Lower leg skin (tissue), 4 donors: ENCODE measurements at regions not wholly inside any gene's neighbourhood (a gene's known extent, or its start where the extent isn't known, plus 50 kb on each side); places are given as distances from the start of the nearest gene placed in this dataset.

Source experiments
- DNase-seq, 2 donors: peaks; one replicate each; pipeline ENCODE4 v3.0.0-alpha.2; 2019; ENCODE audit warnings: low spot score in 2 of 2
- H3K4me3 ChIP-seq: fragments of 200-600 bp; sonication (generic); 2 replicates; pipeline ENCODE4 v1.5.1; 2017; ENCODE audit warnings: mild to moderate bottlenecking, low read depth; ENCODE audit not compliant: poor library complexity, severe bottlenecking
- POLR2A ChIP-seq, 2 donors: fragments of 450-650 bp; IDR thresholded peaks; one replicate each; pipeline ENCODE4 v1.6.1; 2016 to 2017; ENCODE audit warnings: antibody characterized with exemption in 2 of 2, mild to moderate bottlenecking in 1 of 2, moderate library complexity in 1 of 2
- WGBS, 2 donors: methylation state at CpG; one replicate each; pipeline ENCODE4 v1.1.5; 2018; 5-methylcytosine and 5-hydroxymethylcytosine counted together
- intact Hi-C: fragments of 100-400 bp; cut with DNase I; formaldehyde crosslinking; loops from one replicate; pipeline ENCODE4 v1.15.0; 2023; ENCODE audit warnings: low total_unique reads
- TF ChIP-seq, protein P1 (sequence below), 3 donors: fragments of 450-650 bp; IDR thresholded peaks; one replicate each; pipeline ENCODE4 v1.5.1; 2016; ENCODE audit warnings: antibody characterized with exemption in 3 of 3, mild to moderate bottlenecking in 3 of 3, moderate library complexity in 2 of 3

DNA sequence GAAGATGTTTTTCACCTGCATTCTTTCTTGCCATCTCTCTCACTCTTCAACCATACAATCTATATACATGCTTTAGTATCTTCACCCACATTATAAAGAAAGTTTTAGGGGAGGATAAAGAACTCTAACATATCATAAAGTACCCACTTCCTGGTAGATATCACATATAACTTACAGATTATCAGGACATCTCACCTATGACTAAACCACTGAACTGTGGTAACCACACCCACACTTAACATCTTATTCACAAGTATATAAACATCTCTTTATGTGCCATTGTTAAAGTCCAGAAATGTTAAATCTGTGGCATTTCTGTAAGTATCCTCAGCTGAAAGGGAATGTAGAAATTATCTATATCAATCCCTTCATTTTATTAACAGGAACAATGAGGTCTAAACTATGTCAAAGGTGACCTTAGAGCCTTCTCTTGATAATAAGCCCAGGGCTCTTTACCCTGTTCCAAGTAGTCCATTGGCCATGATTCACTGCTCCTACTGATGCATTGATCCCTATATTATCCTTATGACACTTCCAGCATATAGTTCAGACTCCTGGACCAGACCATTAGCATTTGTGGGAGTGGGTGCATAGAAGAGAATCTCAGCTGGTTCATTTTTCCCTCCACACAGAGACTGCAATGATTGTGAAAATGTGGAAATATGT lies 182.4 kb downstream of the SUCLG1 start:
- no peak for TF ChIP-seq POLR2A (IDR thresholded peaks at IDR 0.05)
- TF ChIP-seq, protein P1, sequence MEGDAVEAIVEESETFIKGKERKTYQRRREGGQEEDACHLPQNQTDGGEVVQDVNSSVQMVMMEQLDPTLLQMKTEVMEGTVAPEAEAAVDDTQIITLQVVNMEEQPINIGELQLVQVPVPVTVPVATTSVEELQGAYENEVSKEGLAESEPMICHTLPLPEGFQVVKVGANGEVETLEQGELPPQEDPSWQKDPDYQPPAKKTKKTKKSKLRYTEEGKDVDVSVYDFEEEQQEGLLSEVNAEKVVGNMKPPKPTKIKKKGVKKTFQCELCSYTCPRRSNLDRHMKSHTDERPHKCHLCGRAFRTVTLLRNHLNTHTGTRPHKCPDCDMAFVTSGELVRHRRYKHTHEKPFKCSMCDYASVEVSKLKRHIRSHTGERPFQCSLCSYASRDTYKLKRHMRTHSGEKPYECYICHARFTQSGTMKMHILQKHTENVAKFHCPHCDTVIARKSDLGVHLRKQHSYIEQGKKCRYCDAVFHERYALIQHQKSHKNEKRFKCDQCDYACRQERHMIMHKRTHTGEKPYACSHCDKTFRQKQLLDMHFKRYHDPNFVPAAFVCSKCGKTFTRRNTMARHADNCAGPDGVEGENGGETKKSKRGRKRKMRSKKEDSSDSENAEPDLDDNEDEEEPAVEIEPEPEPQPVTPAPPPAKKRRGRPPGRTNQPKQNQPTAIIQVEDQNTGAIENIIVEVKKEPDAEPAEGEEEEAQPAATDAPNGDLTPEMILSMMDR (IDR thresholded peaks at IDR 0.05), result no peak

DNA sequence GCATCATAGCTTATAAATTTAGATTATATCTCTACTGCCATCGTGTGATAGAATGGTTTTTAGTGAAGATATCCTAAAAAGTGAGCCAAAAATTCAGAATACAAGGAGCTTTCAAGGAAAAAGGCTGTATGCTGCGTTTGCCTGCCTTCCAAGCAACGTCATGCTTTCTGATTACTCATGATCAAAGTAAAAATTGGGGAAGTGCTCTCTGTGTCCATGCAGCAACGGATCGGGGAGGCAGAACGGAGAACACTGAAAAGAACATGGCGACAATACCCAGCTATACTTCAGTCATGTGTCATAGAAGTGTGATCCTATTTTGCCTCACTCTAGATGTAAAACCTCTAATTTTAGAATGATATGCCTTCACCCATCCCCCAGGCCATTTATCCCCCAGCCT lies 185.7 kb downstream of the SUCLG1 start:
- 73 to 76% methylated on average over 7 of the region's 7 CpGs for WGBS, 2 donors
- H3K4me3 ChIP-seq, result no peak overlapping the region
- DNase-seq, result no peak
- TF ChIP-seq, protein P1 (IDR thresholded peaks at IDR 0.05), result no peak
- TF ChIP-seq POLR2A (IDR thresholded peaks at IDR 0.05), result no peak
- intact Hi-C loops, result no loop called here

More for the DNA sequence above, 182.4 kb downstream of the SUCLG1 start:
- H3K4me3 ChIP-seq, result no peak overlapping the region
- no peak for DNase-seq
- intact Hi-C loops, result no loop called here

DNA sequence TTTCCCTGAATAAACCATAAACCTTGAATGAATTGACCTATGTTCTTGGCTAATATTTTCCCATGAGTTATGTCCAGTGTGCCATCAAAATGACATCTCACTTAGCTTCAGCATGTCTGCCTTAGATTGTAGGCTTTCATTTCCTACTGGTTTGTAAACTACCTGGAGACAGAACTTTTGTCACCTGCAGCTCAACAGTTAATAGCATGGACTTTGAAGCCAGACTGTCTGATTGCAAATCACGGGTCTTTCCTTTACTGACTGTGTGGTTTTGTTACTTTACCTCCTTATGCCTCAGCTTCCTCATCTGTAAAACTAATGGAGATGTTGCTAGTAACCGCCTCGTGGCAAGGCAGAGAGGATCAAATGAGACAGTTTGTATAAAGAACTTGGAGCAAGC lies 187.1 kb downstream of the SUCLG1 start:
- no peak for DNase-seq
- TF ChIP-seq POLR2A (IDR thresholded peaks at IDR 0.05), result no peak
- TF ChIP-seq, protein P1 (IDR thresholded peaks at IDR 0.05), result no peak
- no peak overlapping the region for H3K4me3 ChIP-seq
- WGBS, 2 donors, result 74 to 77% methylated on average over 3 of the region's 3 CpGs
- intact Hi-C loops, result no loop called here

DNA sequence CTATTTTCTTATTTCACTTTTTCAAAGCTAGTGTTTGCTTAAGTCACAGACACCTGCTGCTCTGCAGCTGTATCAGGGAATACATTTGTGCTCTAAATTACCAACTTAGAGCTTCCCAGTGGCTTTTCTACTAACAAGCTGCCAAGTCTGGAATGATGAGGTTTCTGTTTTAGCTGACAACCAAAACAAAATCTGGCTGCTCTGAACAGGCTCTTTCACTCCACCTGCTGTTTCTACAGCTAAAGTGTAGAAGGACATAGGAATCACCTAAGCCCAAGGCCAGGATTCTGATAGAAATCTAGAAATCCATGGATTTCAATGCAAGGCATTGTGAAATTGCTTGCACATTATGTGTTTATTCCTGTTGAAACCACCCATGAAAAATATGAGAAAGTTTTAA lies 201.2 kb downstream of the SUCLG1 start:
- DNase-seq, result no peak

DNA sequence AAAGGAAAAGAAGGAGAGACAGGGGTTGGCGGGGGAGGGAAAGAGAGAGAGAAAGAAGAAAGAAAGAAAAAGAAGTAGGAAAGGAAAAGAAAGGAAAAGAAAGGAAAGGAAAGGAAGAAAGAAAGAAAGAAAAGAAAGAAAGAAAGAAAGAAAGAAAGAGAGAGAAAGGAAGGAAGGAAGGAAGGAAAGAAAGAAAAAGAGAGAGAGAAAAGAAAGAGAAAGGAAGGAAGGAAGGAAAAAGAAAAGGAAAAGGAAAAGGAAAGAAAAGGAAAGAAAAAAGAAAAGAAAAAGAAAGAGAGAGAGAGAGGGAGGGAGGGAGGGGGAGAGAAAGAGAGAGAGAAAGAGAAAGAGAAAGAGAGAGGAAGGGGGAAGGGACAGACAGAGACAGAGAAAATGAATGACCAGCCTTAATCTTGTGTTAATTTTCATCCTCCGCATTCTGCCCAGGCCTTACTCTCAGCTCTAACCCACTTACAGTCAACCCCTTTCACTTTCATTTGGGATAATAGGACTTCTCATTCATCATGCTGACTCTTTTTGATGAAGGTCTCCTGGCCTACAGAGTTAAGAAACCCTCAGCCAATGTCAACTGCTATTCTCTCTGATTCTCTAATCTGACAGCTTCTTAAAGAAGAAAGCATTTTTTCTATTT lies 207.3 kb downstream of the SUCLG1 start:
- intact Hi-C loops, result no loop called here
- TF ChIP-seq, protein P1 (IDR thresholded peaks at IDR 0.05), result no peak
- TF ChIP-seq POLR2A (IDR thresholded peaks at IDR 0.05), result no peak
- no peak overlapping the region for H3K4me3 ChIP-seq
- no peak for DNase-seq
- 98% methylated on average over 2 of the region's 2 CpGs for WGBS, 2 donors

More for the DNA sequence above, 201.2 kb downstream of the SUCLG1 start:
- intact Hi-C loops, result no loop called here
- no peak overlapping the region for H3K4me3 ChIP-seq
- TF ChIP-seq, protein P1 (IDR thresholded peaks at IDR 0.05), result no peak
- TF ChIP-seq POLR2A (IDR thresholded peaks at IDR 0.05), result no peak
